D721Med (cell line): ENCODE measurements at regions not wholly inside any gene's neighbourhood (a gene's known extent, or its start where the extent isn't known, plus 50 kb on each side); places are given as distances from the start of the nearest gene placed in this dataset.
A peak's percentile ranks its signal among the peaks of the same experiment; 100 is the strongest.

Experiments
- DNase-seq: peaks from one replicate; pipeline ENCODE4 v3.0.0; 2011; ENCODE audit warnings: low spot score; ENCODE audit not compliant: insufficient read length
- FAIRE-seq: peaks from 2 replicates; lab custom pipeline; 2011; peaks lifted over from hg19 to GRCh38; lab: Jason Lieb, UNC
- TF ChIP-seq, protein P1 (sequence below): IDR thresholded peaks from 2 replicates; pipeline ENCODE4 v1.5.1; 2012; ENCODE audit warnings: mild to moderate bottlenecking, control low read depth; ENCODE audit not compliant: insufficient read depth; ENCODE audit errors: missing control alignments

DNA sequence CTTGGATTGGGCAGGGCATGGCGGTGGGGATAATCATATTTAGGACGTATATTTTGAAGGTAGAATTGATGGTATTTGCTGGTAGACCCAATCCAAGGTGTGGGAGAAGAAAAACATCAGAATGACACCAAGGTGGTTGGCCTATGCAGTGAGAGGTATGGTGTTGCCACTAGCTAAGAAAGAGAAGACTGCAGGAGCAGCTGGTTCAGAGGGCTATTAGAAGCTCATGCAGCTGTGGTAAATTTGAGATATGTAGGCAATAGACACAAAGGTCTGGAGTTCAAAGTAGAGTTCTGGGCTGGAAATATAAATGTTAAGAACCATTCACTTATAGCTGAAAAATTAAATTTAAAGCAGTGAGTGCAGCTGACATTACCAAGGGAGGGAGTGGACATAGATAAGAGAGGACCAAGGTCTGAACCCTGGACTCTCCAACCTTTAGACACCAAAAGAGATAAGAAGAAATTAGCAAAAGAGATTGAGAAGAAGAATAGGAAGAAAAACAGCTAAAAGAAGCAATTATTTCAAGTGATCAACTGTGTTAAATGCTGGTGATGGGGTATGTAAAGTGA lies 74.7 kb upstream of the FAM169A start:
- TF ChIP-seq, protein P1, sequence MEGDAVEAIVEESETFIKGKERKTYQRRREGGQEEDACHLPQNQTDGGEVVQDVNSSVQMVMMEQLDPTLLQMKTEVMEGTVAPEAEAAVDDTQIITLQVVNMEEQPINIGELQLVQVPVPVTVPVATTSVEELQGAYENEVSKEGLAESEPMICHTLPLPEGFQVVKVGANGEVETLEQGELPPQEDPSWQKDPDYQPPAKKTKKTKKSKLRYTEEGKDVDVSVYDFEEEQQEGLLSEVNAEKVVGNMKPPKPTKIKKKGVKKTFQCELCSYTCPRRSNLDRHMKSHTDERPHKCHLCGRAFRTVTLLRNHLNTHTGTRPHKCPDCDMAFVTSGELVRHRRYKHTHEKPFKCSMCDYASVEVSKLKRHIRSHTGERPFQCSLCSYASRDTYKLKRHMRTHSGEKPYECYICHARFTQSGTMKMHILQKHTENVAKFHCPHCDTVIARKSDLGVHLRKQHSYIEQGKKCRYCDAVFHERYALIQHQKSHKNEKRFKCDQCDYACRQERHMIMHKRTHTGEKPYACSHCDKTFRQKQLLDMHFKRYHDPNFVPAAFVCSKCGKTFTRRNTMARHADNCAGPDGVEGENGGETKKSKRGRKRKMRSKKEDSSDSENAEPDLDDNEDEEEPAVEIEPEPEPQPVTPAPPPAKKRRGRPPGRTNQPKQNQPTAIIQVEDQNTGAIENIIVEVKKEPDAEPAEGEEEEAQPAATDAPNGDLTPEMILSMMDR, result no peak
- DNase-seq (no peak), FAIRE-seq (no peak)

DNA sequence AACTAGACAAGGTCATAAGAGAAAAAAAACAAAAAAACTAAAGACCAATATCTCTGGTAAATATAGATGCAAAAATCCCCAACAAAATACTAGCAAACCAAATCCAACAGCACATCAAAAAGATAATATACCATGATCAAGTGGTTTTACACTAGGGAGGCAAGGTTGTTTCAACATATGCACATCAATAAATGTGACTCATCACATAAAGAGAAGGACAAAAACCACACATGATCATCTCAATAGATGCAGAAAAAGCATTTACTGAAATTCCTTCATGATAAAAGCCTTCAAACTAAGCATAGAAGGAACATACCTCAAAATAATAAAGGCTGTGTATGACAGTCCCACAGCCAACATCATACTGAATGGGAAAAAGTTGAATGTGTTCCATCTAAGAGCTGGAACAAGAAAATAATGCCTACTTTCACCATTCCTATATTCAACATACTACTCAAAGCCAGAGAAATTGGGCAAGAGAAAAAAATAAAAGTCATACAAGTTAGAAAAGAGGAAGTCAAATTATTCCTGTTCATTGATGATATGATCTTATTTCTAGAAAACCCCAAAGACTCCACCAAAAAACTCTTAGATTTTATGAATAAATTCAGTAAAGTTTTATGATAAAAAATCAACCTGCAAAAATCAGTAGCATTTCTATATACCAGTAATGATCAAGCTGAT lies 72.2 kb upstream of the FAM169A start:
- FAIRE-seq, result no peak
- no peak for DNase-seq
- TF ChIP-seq, protein P1, result no peak

DNA sequence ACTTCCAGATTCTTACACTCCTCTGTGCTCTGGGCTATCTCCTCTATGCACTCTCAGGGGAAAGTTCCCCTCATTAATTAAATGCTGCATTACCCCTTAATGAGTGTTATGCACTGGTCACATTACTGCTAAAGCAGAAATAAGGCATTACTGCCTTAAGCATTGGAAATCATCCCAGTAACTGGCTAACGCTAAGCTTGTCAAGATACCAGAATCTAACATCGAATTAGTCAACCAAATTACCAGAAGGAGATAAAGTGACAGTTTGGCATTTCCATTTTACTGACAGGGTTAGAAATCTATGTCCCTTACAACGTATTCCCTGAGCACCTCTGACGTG lies 69.5 kb upstream of the FAM169A start:
- DNase-seq (no peak), FAIRE-seq (no peak)
- TF ChIP-seq, protein P1, result no peak

DNA sequence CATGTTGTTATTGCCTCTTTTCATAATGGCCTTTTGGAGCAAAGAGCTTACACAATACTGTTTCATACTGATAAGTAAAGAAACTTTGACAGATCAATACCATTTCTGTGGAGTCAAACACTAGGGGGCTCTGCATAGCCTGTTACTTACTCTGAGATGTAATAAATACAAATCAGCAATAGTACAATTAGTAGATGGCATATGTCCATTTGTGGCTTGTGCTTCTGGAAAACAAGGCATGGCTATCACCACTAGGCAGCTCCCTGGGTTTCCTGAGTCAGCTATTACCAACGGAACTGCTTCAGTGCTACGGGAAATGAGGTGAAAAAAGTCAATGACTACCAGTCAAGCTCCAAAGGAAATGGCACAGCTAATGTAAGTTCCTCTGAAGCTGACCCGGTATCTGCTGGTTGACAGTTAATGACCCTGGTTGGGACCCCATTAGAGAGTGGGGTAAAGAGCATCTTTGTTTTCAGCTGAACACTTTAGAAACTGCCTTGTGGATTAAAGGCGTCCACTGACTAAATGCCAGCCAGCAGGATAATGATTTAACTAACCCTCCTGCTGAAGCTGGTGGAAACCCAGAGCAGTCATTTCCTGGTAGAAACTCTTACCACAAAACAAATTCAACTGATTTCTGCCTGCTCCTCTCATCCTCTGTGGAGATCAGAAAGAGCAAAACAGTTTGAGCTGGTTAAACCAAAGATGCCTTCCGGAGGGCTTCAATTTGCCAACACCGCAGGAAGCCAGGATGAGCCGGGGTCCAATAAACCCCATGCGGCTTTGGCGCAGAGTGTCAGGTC lies 69.0 kb upstream of the FAM169A start:
- TF ChIP-seq, protein P1, result peak; percentile 22
- FAIRE-seq (no peak), DNase-seq (no peak)

DNA sequence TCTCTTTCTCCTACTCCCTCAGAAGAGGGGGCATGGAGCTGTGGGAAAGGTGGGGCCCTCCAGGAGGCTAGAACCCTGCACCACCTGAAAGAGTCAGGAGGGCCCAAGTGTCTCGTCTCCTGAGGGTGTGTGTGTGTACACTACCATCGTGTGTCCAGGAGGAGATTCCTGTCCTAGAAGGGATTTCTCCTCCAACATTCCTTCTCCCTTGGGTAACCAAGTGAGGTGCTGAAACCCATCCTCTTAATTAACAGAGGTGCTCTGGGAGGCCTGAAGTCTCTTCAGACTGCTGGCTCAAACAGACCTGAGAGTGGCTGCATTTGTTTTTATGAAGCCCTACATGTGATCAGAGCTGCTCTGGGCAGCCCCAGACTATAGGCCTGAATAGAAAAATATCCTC lies 61.1 kb upstream of the FAM169A start:
- TF ChIP-seq, protein P1, result no peak
- DNase-seq (no peak), FAIRE-seq (no peak)

DNA sequence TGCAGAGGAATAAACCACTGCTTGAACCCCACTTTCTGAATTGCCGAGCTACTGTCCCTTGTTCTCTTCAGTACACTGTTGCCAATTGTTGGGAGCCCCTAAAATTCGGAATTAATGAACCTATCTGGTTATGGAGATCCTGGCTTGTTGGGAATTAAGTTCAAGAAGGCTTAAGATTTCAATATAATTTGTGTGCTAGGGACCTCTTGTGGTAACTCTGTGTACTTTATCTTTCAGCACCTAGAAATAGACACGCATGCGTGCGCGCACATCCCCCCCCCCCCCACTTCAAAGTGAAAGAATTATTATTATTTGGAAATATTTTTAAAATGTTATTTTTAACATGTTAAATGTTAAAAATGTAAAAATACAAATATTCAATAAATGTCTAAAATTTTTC lies 53.3 kb upstream of the FAM169A start:
- FAIRE-seq, result no peak
- peak; percentile 35 for DNase-seq
- TF ChIP-seq, protein P1, result peak; percentile 71
